ENCODE measurements at regions not wholly inside any gene's neighbourhood (a gene's known extent, or its start where the extent isn't known, plus 50 kb on each side); places are given as distances from the start of the nearest gene placed in this dataset.

- TF ChIP-seq ZNF350 (tag by site-specific recombination; IDR thresholded peaks at IDR 0.05) (no peak), ZNF398 (tag by site-specific recombination; IDR thresholded peaks at IDR 0.05) (no peak), CTCF (tag by site-specific recombination; IDR thresholded peaks at IDR 0.05) (no peak), ZNF24 (tag by site-specific recombination; IDR thresholded peaks at IDR 0.05) (no peak), SETDB1 (IDR thresholded peaks at IDR 0.05; ENCODE audit: insufficient read length, low read length) (no peak)
These were observed 66.4 kb upstream of the ARHGAP5 start for GRCh38 chr14:32010604-32011125.

Measured in HEK293 (cell line).